GM23338 (cell line): ENCODE measurements at regions not wholly inside any gene's neighbourhood (a gene's known extent, or its start where the extent isn't known, plus 50 kb on each side); places are given as distances from the start of the nearest gene placed in this dataset.

Source experiments
- ATAC-seq: fragments of 200-7000 bp; cut with Tn5 transposase; 3 replicates; pipeline ENCODE4 v1.9.1; 2020
- DNase-seq: peaks from one replicate; pipeline ENCODE4 v3.0.0-alpha.2; 2015; ENCODE audit warnings: low spot score
- H2AFZ ChIP-seq: fragments of 200-600 bp; sonication (generic); 2 replicates; pipeline ENCODE4 v1.8.0; 2016; ENCODE audit warnings: antibody characterized with exemption, mild to moderate bottlenecking, moderate library complexity
- H3F3A ChIP-seq: fragments of 200-600 bp; sonication (generic); replicated peaks from 2 replicates; pipeline ENCODE4 v1.8.0; 2017; ENCODE audit warnings: antibody characterized with exemption, mixed run types, low read depth
- H3K27ac ChIP-seq: fragments of 200-600 bp; sonication (generic); 2 replicates; pipeline ENCODE4 v1.6.1; 2016; ENCODE audit warnings: low read depth
- H3K27me3 ChIP-seq: fragments of 200-600 bp; sonication (generic); 2 replicates; pipeline ENCODE4 v1.8.0; 2016; ENCODE audit warnings: mild to moderate bottlenecking, mixed run types, moderate library complexity; ENCODE audit not compliant: insufficient read depth
- H3K36me3 ChIP-seq: fragments of 200-600 bp; sonication (generic); 2 replicates; pipeline ENCODE4 v1.8.0; 2016; ENCODE audit warnings: mild to moderate bottlenecking; ENCODE audit not compliant: insufficient read depth
- H3K4me1 ChIP-seq: fragments of 200-600 bp; sonication (generic); 2 replicates; pipeline ENCODE4 v1.8.0; 2016; ENCODE audit warnings: mild to moderate bottlenecking, moderate library complexity; ENCODE audit not compliant: insufficient read depth
- H3K4me2 ChIP-seq: fragments of 200-600 bp; sonication (generic); 2 replicates; pipeline ENCODE4 v1.7.1; 2017; ENCODE audit warnings: mixed run types
- H3K4me3 ChIP-seq: fragments of 200-600 bp; sonication (generic); 2 replicates; pipeline ENCODE4 v1.6.1; 2016; ENCODE audit warnings: mixed run types
- H3K79me2 ChIP-seq: fragments of 200-600 bp; sonication (generic); replicated peaks from 2 replicates; pipeline ENCODE4 v1.8.0; 2017; ENCODE audit warnings: mild to moderate bottlenecking; ENCODE audit not compliant: insufficient read depth
- H3K9me2 ChIP-seq: fragments of 200-600 bp; sonication (generic); 2 replicates; pipeline ENCODE4 v1.8.0; 2017; ENCODE audit not compliant: insufficient read depth
- H4K20me1 ChIP-seq: fragments of 200-600 bp; sonication (generic); replicated peaks from 2 replicates; pipeline ENCODE4 v1.8.0; 2017; ENCODE audit warnings: mild to moderate bottlenecking; ENCODE audit not compliant: insufficient read depth
- H3K27ac Mint-ChIP-seq: 2 replicates; pipeline ENCODE4 v1.8.0; 2020; ENCODE audit warnings: inconsistent platforms, mild to moderate bottlenecking, moderate library complexity, mixed read lengths
- H3K27me3 Mint-ChIP-seq: 3 replicates; pipeline ENCODE4 v1.8.0; 2022; ENCODE audit warnings: low read depth, mild to moderate bottlenecking, moderate library complexity, mixed read lengths, inconsistent platforms; ENCODE audit not compliant: insufficient read depth, poor library complexity
- H3K36me3 Mint-ChIP-seq: 3 replicates; pipeline ENCODE4 v1.8.0; 2021; ENCODE audit warnings: low read depth, mild to moderate bottlenecking, inconsistent platforms, moderate library complexity, mixed read lengths
- H3K4me1 Mint-ChIP-seq: 3 replicates; pipeline ENCODE4 v1.8.0; 2020; ENCODE audit warnings: mild to moderate bottlenecking, inconsistent platforms, mixed read lengths
- H3K4me3 Mint-ChIP-seq: 3 replicates; pipeline ENCODE4 v1.8.0; 2021; ENCODE audit warnings: moderate library complexity, mild to moderate bottlenecking, inconsistent platforms, mixed read lengths
- H3K9me3 Mint-ChIP-seq: 3 replicates; pipeline ENCODE4 v1.8.0; 2020; ENCODE audit warnings: moderate library complexity, mild to moderate bottlenecking, inconsistent platforms, mixed read lengths
- ETS1 ChIP-seq: IDR thresholded peaks from 2 replicates; pipeline ENCODE4 v1.6.1; 2016; ENCODE audit warnings: antibody characterized with exemption
- EZH2 ChIP-seq: fragments of 200-600 bp; sonication (generic); IDR thresholded peaks from one replicate; pipeline ENCODE4 v1.8.0; 2017; ENCODE audit warnings: antibody characterized with exemption, mild to moderate bottlenecking, low read depth; ENCODE audit not compliant: unreplicated experiment
- EZH2phosphoT487 ChIP-seq: fragments of 200-600 bp; sonication (generic); IDR thresholded peaks from one replicate; pipeline ENCODE4 v1.8.1; 2018; ENCODE audit warnings: antibody characterized with exemption; ENCODE audit not compliant: unreplicated experiment
- JUNB ChIP-seq: IDR thresholded peaks from one replicate; pipeline ENCODE4 v1.6.1; 2016; ENCODE audit warnings: antibody characterized with exemption; ENCODE audit not compliant: unreplicated experiment
- NANOG ChIP-seq: IDR thresholded peaks from 2 replicates; pipeline ENCODE4 v1.6.1; 2016; ENCODE audit warnings: antibody characterized with exemption, borderline replicate concordance
- STAT1 ChIP-seq: IDR thresholded peaks from one replicate; pipeline ENCODE4 v1.6.1; 2016; ENCODE audit warnings: antibody characterized with exemption; ENCODE audit not compliant: unreplicated experiment
- ZNF114 ChIP-seq: fragments of 250-450 bp; sonication (Bioruptor Pico); IDR thresholded peaks from 2 replicates; pipeline ENCODE4 v1.5.0; 2020; ENCODE audit warnings: mild to moderate bottlenecking, moderate library complexity
- ZNF331 ChIP-seq: fragments of 250-450 bp; sonication (Bioruptor Pico); IDR thresholded peaks from 2 replicates; pipeline ENCODE4 v1.5.0; 2020; ENCODE audit warnings: low read depth, mild to moderate bottlenecking, moderate library complexity
- TF ChIP-seq, protein P1 (sequence below), 2 experiments: fragments of 200-600 bp in 1 of 2; sonication (generic) in 1 of 2; conservative IDR thresholded peaks; 2 replicates each; pipeline versions ENCODE4 v1.5.1 to v1.6.1; 2016 to 2017; ENCODE audit warnings: antibody characterized with exemption in 2 of 2, low read depth in 2 of 2, mild to moderate bottlenecking in 2 of 2, moderate library complexity in 1 of 2

DNA sequence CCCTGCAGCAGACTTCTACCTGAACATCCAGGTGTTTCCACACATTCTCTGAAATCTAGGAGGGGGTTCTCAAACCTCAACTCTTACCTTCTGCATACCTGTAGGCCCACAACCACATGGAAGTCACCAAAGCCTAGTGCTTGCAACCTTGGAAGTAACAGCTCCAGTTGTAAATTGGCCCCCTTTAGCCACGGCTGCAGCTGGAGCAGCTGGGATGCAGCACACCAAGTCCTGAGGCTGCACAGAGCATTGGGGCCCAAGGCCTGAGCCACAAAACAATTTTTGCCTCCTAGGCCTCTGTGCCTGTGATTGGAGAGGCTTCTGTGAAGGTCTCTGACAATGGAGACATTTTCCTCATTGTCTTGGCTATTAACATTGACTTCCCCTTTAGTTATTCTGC is 772.4 kb upstream of the INTU start:
- Histone ChIP-seq H4K20me1 (no peaks in the 10 kb centered on the region), H3K79me2 (no peaks in the 10 kb centered on the region), H3K27ac (no peak overlapping the region), H3K27me3 (no peaks in the 10 kb centered on the region), H3K36me3 (no peaks in the 10 kb centered on the region), H3K4me3 (no peak overlapping the region), H3K9me2 (no peaks in the 10 kb centered on the region), H3F3A (no peaks in the 10 kb centered on the region), H3K4me1 (no peaks in the 10 kb centered on the region), H2AFZ (no peak overlapping the region), H3K4me2 (no peak overlapping the region)
- DNase-seq (no peak), ATAC-seq (no peak)
- no peaks in the 10 kb centered on the region for H3K4me1 Mint-ChIP-seq
- no peaks in the 10 kb centered on the region for H3K27me3 Mint-ChIP-seq
- no peak overlapping the region for H3K27ac Mint-ChIP-seq
- H3K36me3 Mint-ChIP-seq, result peaks cover 3% of the 10 kb centered on the region; the same call in 1 of the 3 replicates
- peaks cover 15% of the 10 kb centered on the region for H3K9me3 Mint-ChIP-seq
- TF ChIP-seq ETS1 (no peak), EZH2 (no peak), JUNB (no peak), NANOG (no peak), EZH2phosphoT487 (no peak)
- TF ChIP-seq, protein P1, sequence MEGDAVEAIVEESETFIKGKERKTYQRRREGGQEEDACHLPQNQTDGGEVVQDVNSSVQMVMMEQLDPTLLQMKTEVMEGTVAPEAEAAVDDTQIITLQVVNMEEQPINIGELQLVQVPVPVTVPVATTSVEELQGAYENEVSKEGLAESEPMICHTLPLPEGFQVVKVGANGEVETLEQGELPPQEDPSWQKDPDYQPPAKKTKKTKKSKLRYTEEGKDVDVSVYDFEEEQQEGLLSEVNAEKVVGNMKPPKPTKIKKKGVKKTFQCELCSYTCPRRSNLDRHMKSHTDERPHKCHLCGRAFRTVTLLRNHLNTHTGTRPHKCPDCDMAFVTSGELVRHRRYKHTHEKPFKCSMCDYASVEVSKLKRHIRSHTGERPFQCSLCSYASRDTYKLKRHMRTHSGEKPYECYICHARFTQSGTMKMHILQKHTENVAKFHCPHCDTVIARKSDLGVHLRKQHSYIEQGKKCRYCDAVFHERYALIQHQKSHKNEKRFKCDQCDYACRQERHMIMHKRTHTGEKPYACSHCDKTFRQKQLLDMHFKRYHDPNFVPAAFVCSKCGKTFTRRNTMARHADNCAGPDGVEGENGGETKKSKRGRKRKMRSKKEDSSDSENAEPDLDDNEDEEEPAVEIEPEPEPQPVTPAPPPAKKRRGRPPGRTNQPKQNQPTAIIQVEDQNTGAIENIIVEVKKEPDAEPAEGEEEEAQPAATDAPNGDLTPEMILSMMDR (conservative IDR thresholded peaks at IDR 0.05; ENCODE audit: low read depth in 2 of 2), result no peak
- H3K4me3 Mint-ChIP-seq, result no peak overlapping the region

- H3K4me3 Mint-ChIP-seq, result no peak overlapping the region
- ATAC-seq (no peak), DNase-seq (no peak)
- Histone ChIP-seq H3K4me1 (0 out of 2 replicates have a peak, but pooled peaks cover 2% of the 10 kb centered on the region), H2AFZ (no peak overlapping the region), H4K20me1 (no peaks in the 10 kb centered on the region), H3K4me2 (no peak overlapping the region), H3K4me3 (no peak overlapping the region), H3K79me2 (no peaks in the 10 kb centered on the region), H3K27me3 (no peaks in the 10 kb centered on the region), H3F3A (no peaks in the 10 kb centered on the region), H3K27ac (no peak overlapping the region), H3K36me3 (no peaks in the 10 kb centered on the region), H3K9me2 (no peaks in the 10 kb centered on the region)
- no peak overlapping the region for H3K27ac Mint-ChIP-seq
- H3K36me3 Mint-ChIP-seq, result peaks cover 33% of the 10 kb centered on the region
- H3K27me3 Mint-ChIP-seq, result peaks cover 3% of the 10 kb centered on the region
- peaks cover 40% of the 10 kb centered on the region for H3K9me3 Mint-ChIP-seq
- no peak for TF ChIP-seq JUNB
- peaks cover 2% of the 10 kb centered on the region; the same call in 1 of the 3 replicates for H3K4me1 Mint-ChIP-seq
Observed at GRCh38 chr4:126869967-126870366, 762.8 kb upstream of the INTU start.

GRCh38 chr4:126871810-126872209 is 760.9 kb upstream of the INTU start:
- no peak for DNase-seq
- Histone ChIP-seq H3K4me1 (0 out of 2 replicates have a peak, but pooled peaks cover 2% of the 10 kb centered on the region), H3K79me2 (no peaks in the 10 kb centered on the region), H3K4me2 (no peak overlapping the region), H3K27ac (no peak overlapping the region), H3K9me2 (peaks cover 3% of the 10 kb centered on the region; the same call in 1 of the 2 replicates), H3K27me3 (no peaks in the 10 kb centered on the region), H3K4me3 (no peak overlapping the region), H3F3A (no peaks in the 10 kb centered on the region), H4K20me1 (no peaks in the 10 kb centered on the region), H2AFZ (no peak overlapping the region), H3K36me3 (no peaks in the 10 kb centered on the region)
- peaks cover 27% of the 10 kb centered on the region for H3K36me3 Mint-ChIP-seq
- ATAC-seq, result no peak
- H3K4me1 Mint-ChIP-seq, result peaks cover 2% of the 10 kb centered on the region; the same call in 1 of the 3 replicates
- H3K4me3 Mint-ChIP-seq, result no peak overlapping the region
- peaks cover 3% of the 10 kb centered on the region for H3K27me3 Mint-ChIP-seq
- no peak overlapping the region for H3K27ac Mint-ChIP-seq
- peaks cover 34% of the 10 kb centered on the region for H3K9me3 Mint-ChIP-seq
- TF ChIP-seq EZH2, result no peak
- TF ChIP-seq ETS1, result no peak
- no peak for TF ChIP-seq NANOG
- TF ChIP-seq ZNF114 (CRISPR knock-in tag), result no peak
- TF ChIP-seq, protein P1 (conservative IDR thresholded peaks at IDR 0.05; ENCODE audit: low read depth in 2 of 2), result no peak
- TF ChIP-seq ZNF331 (CRISPR knock-in tag), result no peak
- TF ChIP-seq EZH2phosphoT487, result no peak
- TF ChIP-seq STAT1, result no peak
